NCI-H187 treated with DMSO at 0.1 percent for 48 hours (cell line): ENCODE measurements at regions not wholly inside any gene's neighbourhood (a gene's known extent, or its start where the extent isn't known, plus 50 kb on each side); places are given as distances from the start of the nearest gene placed in this dataset.

Source experiments
- DNase-seq: peaks from one replicate; lab custom pipeline; 2025; lab: John Stamatoyannopoulos, UW

GRCh38 chr11:92869716-92870115 is 99.7 kb upstream of the MTNR1B start:
- DNase-seq, result no peak

- DNase-seq, result no peak
Measured at GRCh38 chr11:92870196-92870832, 99.1 kb upstream of the MTNR1B start.

GRCh38 chr11:92873551-92873950 is 95.9 kb upstream of the MTNR1B start:
- no peak for DNase-seq

GRCh38 chr11:92875473-92875872 is 94.0 kb upstream of the MTNR1B start:
- no peak for DNase-seq

GRCh38 chr11:92879086-92879485 is 90.4 kb upstream of the MTNR1B start:
- DNase-seq, result no peak

GRCh38 chr11:92880381-92880780 is 89.1 kb upstream of the MTNR1B start:
- no peak for DNase-seq

- no peak for DNase-seq
Measured at GRCh38 chr11:92881940-92882450, 87.5 kb upstream of the MTNR1B start.

- DNase-seq, result no peak
Measured at GRCh38 chr11:92882828-92883611, 86.4 kb upstream of the MTNR1B start.

- no peak for DNase-seq
Measured at GRCh38 chr11:92885600-92885999, 83.9 kb upstream of the MTNR1B start.

- DNase-seq, result peak; percentile 58
Measured at GRCh38 chr11:92886243-92886905, 83.1 kb upstream of the MTNR1B start.

GRCh38 chr11:92888696-92889095 is 80.8 kb upstream of the MTNR1B start:
- no peak for DNase-seq

- no peak for DNase-seq
Measured at GRCh38 chr11:92890846-92891245, 78.6 kb upstream of the MTNR1B start.

- no peak for DNase-seq
Measured at GRCh38 chr11:92892802-92893684, 76.4 kb upstream of the MTNR1B start.

- DNase-seq, result no peak
Measured at GRCh38 chr11:92894197-92894596, 75.3 kb upstream of the MTNR1B start.

GRCh38 chr11:92897487-92897886 is 72.0 kb upstream of the MTNR1B start:
- no peak for DNase-seq

- no peak for DNase-seq
Measured at GRCh38 chr11:92902417-92902816, 67.0 kb upstream of the MTNR1B start.

- DNase-seq, result no peak
Measured at GRCh38 chr11:92907671-92908070, 61.8 kb upstream of the MTNR1B start.

GRCh38 chr11:92909214-92909613 is 60.2 kb upstream of the MTNR1B start:
- no peak for DNase-seq

GRCh38 chr11:92911478-92911877 is 58.0 kb upstream of the MTNR1B start:
- DNase-seq, result no peak

- DNase-seq, result no peak
Measured at GRCh38 chr11:92915551-92915950, 53.9 kb upstream of the MTNR1B start.

GRCh38 chr11:92916299-92916698 is 53.2 kb upstream of the MTNR1B start:
- no peak for DNase-seq

- no peak for DNase-seq
Measured at GRCh38 chr11:92917927-92918326, 51.5 kb upstream of the MTNR1B start.
